Neural progenitor cell (in vitro differentiated cells): ENCODE measurements at regions not wholly inside any gene's neighbourhood (a gene's known extent, or its start where the extent isn't known, plus 50 kb on each side); places are given as distances from the start of the nearest gene placed in this dataset.
A peak's percentile ranks its signal among the peaks of the same experiment; 100 is the strongest.

Source experiments
- DNase-seq: peaks from one replicate; pipeline ENCODE4 v3.0.0-alpha.2; 2016; ENCODE audit warnings: low spot score
- H2AFZ ChIP-seq: fragments of 200-600 bp; sonication (generic); replicated peaks from 2 replicates; pipeline ENCODE4 v1.6.1; 2016; ENCODE audit warnings: antibody characterized with exemption
- H3F3A ChIP-seq: fragments of 200-600 bp; sonication (generic); 2 replicates; pipeline ENCODE4 v1.6.1; 2016; ENCODE audit warnings: antibody characterized with exemption, low read depth
- H3K27ac ChIP-seq: fragments of 200-600 bp; sonication (generic); 2 replicates; pipeline ENCODE4 v1.5.1; 2016; ENCODE audit warnings: mild to moderate bottlenecking
- H3K27me3 ChIP-seq: fragments of 200-600 bp; sonication (generic); 2 replicates; pipeline ENCODE4 v1.6.1; 2016; ENCODE audit warnings: mild to moderate bottlenecking, moderate library complexity
- H3K36me3 ChIP-seq: fragments of 200-600 bp; sonication (generic); 2 replicates; pipeline ENCODE4 v1.5.1; 2016
- H3K4me1 ChIP-seq: fragments of 200-600 bp; sonication (generic); 2 replicates; pipeline ENCODE4 v1.6.1; 2016; ENCODE audit warnings: mixed run types
- H3K4me2 ChIP-seq: fragments of 200-600 bp; sonication (generic); 2 replicates; pipeline ENCODE4 v1.6.1; 2016
- H3K4me3 ChIP-seq: fragments of 200-600 bp; sonication (generic); 2 replicates; pipeline ENCODE4 v1.5.1; 2016
- H3K79me2 ChIP-seq: fragments of 200-600 bp; sonication (generic); 2 replicates; pipeline ENCODE4 v1.6.1; 2016; ENCODE audit warnings: low read depth
- H3K9ac ChIP-seq: fragments of 200-600 bp; sonication (generic); 2 replicates; pipeline ENCODE4 v1.6.1; 2016
- H3K9me3 ChIP-seq: fragments of 200-600 bp; sonication (generic); 2 replicates; pipeline ENCODE4 v1.5.1; 2016; ENCODE audit warnings: low read depth
- H4K20me1 ChIP-seq: fragments of 200-600 bp; sonication (generic); 2 replicates; pipeline ENCODE4 v1.6.1; 2016; ENCODE audit warnings: low read depth
- H3K27ac Mint-ChIP-seq: 3 replicates; pipeline ENCODE4 v1.8.0; 2021; ENCODE audit warnings: mixed read lengths
- H3K27me3 Mint-ChIP-seq: 2 replicates; pipeline ENCODE4 v1.8.0; 2022; ENCODE audit warnings: low read depth, mild to moderate bottlenecking, inconsistent platforms, moderate library complexity, mixed read lengths; ENCODE audit not compliant: insufficient read depth
- H3K36me3 Mint-ChIP-seq: 3 replicates; pipeline ENCODE4 v1.8.0; 2021; ENCODE audit warnings: mixed read lengths
- H3K4me1 Mint-ChIP-seq: 3 replicates; pipeline ENCODE4 v1.8.0; 2021; ENCODE audit warnings: mixed read lengths
- H3K4me3 Mint-ChIP-seq: 3 replicates; pipeline ENCODE4 v1.8.0; 2021; ENCODE audit warnings: mild to moderate bottlenecking, moderate library complexity, mixed read lengths
- H3K9me3 Mint-ChIP-seq: 3 replicates; pipeline ENCODE4 v1.8.0; 2020; ENCODE audit warnings: mixed read lengths
- EZH2 ChIP-seq: fragments of 200-600 bp; sonication (generic); IDR thresholded peaks from 2 replicates; pipeline ENCODE4 v1.6.1; 2017; ENCODE audit warnings: antibody characterized with exemption, mild to moderate bottlenecking, moderate library complexity
- EZH2phosphoT487 ChIP-seq: fragments of 200-600 bp; sonication (generic); IDR thresholded peaks from 2 replicates; pipeline ENCODE4 v1.6.1; 2017; ENCODE audit warnings: antibody characterized with exemption
- TF ChIP-seq, protein P1 (sequence below): fragments of 200-600 bp; sonication (generic); IDR thresholded peaks from 2 replicates; pipeline ENCODE4 v1.5.1; 2017; ENCODE audit warnings: antibody characterized with exemption, mild to moderate bottlenecking

DNA sequence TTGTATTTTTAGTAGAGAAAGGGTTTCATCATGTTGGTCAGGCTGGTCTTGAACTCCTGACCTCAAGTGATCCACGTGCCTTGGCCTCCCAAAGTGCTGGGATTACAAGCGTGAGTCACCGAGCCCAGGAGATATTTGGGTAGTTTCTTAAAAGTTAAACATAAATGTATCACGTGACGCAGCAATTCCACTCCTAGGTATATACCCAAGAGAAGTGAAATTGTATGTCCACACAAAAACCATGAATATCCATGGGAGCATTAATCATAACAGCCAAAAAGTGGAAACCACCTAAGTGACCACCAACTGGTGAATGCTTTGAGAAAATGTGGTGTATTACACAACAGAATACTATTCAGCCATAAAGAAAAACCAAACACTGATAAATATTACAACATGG is 164.8 kb downstream of the MRPL14 start:
- no peak overlapping the region for H3K27ac Mint-ChIP-seq
- H3K79me2 ChIP-seq = no peaks in the 10 kb centered on the region
- H3K4me1 Mint-ChIP-seq = peaks cover 25% of the 10 kb centered on the region
- H2AFZ ChIP-seq = no peak overlapping the region
- peaks cover 12% of the 10 kb centered on the region for H3K9me3 Mint-ChIP-seq
- no peak overlapping the region for H3K4me3 Mint-ChIP-seq
- TF ChIP-seq EZH2phosphoT487 (no peak), EZH2 (no peak)
- TF ChIP-seq, protein P1, sequence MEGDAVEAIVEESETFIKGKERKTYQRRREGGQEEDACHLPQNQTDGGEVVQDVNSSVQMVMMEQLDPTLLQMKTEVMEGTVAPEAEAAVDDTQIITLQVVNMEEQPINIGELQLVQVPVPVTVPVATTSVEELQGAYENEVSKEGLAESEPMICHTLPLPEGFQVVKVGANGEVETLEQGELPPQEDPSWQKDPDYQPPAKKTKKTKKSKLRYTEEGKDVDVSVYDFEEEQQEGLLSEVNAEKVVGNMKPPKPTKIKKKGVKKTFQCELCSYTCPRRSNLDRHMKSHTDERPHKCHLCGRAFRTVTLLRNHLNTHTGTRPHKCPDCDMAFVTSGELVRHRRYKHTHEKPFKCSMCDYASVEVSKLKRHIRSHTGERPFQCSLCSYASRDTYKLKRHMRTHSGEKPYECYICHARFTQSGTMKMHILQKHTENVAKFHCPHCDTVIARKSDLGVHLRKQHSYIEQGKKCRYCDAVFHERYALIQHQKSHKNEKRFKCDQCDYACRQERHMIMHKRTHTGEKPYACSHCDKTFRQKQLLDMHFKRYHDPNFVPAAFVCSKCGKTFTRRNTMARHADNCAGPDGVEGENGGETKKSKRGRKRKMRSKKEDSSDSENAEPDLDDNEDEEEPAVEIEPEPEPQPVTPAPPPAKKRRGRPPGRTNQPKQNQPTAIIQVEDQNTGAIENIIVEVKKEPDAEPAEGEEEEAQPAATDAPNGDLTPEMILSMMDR = no peak
- peaks cover 2% of the 10 kb centered on the region for H3K36me3 Mint-ChIP-seq
- no peaks in the 10 kb centered on the region for H3K4me1 ChIP-seq
- H3K27me3 Mint-ChIP-seq = peaks cover 12% of the 10 kb centered on the region
- peaks cover 17% of the 10 kb centered on the region for H3F3A ChIP-seq
- no peaks in the 10 kb centered on the region for H3K27me3 ChIP-seq
- H3K9ac ChIP-seq = no peak overlapping the region
- H3K4me2 ChIP-seq = no peak overlapping the region
- no peak for DNase-seq
- no peaks in the 10 kb centered on the region for H4K20me1 ChIP-seq
- no peaks in the 10 kb centered on the region for H3K9me3 ChIP-seq
- no peak overlapping the region for H3K27ac ChIP-seq
- H3K4me3 ChIP-seq = no peak overlapping the region
- H3K36me3 ChIP-seq = no peaks in the 10 kb centered on the region

DNA sequence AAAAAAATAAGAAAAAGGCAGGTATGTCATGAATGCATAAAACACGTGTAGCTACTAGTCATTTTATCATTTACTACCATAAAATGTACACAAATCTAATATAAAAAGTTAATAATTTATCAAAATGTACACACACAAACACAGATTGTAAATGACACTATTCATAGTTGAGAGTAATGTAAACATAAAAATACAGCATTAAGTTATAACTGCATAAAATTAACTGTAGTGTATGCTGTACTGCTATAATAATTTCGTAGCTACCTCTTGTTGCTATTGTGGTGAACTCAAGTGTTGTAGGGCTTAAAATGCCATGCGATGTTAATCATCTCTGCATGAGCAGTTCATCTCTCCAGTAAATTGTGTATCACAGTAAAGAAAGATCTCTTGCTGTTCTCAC is 170.0 kb downstream of the MRPL14 start:
- no peaks in the 10 kb centered on the region for H3K36me3 ChIP-seq
- H3K4me1 ChIP-seq = no peaks in the 10 kb centered on the region
- H3K27me3 Mint-ChIP-seq = peaks cover 2% of the 10 kb centered on the region
- peaks cover 7% of the 10 kb centered on the region for H3K4me1 Mint-ChIP-seq
- H3K27ac Mint-ChIP-seq = no peak overlapping the region
- no peak overlapping the region for H3K4me3 Mint-ChIP-seq
- H3K9ac ChIP-seq = no peak overlapping the region
- peaks cover 18% of the 10 kb centered on the region for H3K9me3 Mint-ChIP-seq
- H2AFZ ChIP-seq = no peak overlapping the region
- no peaks in the 10 kb centered on the region for H3F3A ChIP-seq
- H3K36me3 Mint-ChIP-seq = peaks cover 5% of the 10 kb centered on the region
- H3K9me3 ChIP-seq = no peaks in the 10 kb centered on the region
- H3K4me3 ChIP-seq = no peak overlapping the region
- H4K20me1 ChIP-seq = no peaks in the 10 kb centered on the region
- no peaks in the 10 kb centered on the region for H3K79me2 ChIP-seq
- H3K27ac ChIP-seq = no peak overlapping the region
- no peak for DNase-seq
- TF ChIP-seq EZH2 = no peak
- no peak overlapping the region for H3K4me2 ChIP-seq
- H3K27me3 ChIP-seq = no peaks in the 10 kb centered on the region

DNA sequence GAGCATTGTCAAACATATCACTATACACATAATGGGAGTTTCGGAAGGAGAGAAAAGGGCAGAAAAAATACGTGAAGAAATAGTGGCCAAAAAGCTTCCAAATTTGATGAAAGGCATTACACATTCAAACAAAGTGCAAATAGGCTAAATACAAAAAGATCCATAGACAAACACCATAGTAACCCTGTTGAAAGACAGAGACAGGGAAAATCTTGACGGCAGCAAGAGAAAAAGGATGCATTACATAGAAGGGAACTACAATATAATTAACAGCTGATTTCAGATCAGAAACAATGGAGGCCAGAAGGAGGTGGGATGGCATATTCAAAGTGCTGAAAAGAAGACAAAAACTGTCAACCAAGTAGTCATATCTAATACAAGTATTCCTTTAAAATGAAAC is 170.8 kb downstream of the MRPL14 start:
- no peaks in the 10 kb centered on the region for H3K79me2 ChIP-seq
- no peaks in the 10 kb centered on the region for H3K36me3 ChIP-seq
- no peak overlapping the region for H3K4me3 ChIP-seq
- Mint-ChIP-seq H3K27me3 (peaks cover 2% of the 10 kb centered on the region), H3K27ac (no peak overlapping the region), H3K36me3 (peaks cover 5% of the 10 kb centered on the region), H3K4me3 (peak overlapping the region; percentile 3), H3K4me1 (peaks cover 11% of the 10 kb centered on the region), H3K9me3 (peaks cover 18% of the 10 kb centered on the region)
- no peaks in the 10 kb centered on the region for H4K20me1 ChIP-seq
- H3K9me3 ChIP-seq = no peaks in the 10 kb centered on the region
- no peak overlapping the region for H3K9ac ChIP-seq
- no peaks in the 10 kb centered on the region for H3K4me1 ChIP-seq
- no peaks in the 10 kb centered on the region for H3K27me3 ChIP-seq
- H3F3A ChIP-seq = no peaks in the 10 kb centered on the region
- DNase-seq = no peak
- TF ChIP-seq EZH2phosphoT487 (no peak), EZH2 (no peak)
- TF ChIP-seq, protein P1 = no peak
- H2AFZ ChIP-seq = no peak overlapping the region
- H3K27ac ChIP-seq = no peak overlapping the region
- H3K4me2 ChIP-seq = no peak overlapping the region

DNA sequence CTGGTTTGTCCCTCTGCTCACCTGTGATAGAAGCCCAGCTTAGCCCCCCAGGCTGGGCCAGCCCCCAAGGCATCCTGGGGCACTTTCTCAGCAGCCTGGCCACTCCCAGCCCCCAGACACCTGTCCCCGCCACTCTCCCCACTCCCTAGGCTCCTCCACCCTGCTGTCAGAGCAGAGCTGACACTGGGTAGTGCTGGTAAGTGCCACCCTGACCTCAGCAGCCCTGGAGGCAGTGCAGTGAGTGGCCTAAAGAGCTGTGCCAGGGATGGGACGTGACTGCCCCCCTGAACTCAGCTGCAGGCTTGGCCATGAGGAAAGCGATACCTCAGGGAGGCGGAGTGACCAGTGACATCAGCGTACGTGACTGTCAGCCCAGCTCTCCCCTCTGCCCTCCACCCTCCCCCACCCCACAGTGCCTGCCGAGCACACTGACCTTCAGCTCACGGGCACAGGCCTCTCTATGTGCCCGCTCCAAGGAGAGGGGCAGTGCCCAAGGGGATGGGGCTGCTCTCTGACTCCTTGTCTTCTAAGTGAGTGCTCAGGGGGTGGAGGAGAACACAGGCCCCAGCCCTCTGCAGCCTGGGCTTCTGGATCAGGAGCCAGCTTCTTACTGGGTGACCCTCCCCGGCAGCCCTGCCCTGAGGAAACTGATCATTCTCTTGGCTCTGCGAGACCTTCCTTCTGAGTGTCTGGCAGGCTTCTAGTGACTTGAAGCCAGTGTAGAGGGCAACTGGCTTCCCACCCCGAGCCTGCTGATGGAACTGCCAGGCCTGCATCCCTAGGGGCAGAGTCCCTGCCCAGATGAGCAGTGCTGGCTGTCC is 172.7 kb downstream of the MRPL14 start:
- H3K36me3 ChIP-seq = no peaks in the 10 kb centered on the region
- H3F3A ChIP-seq = no peaks in the 10 kb centered on the region
- H4K20me1 ChIP-seq = no peaks in the 10 kb centered on the region
- H3K9me3 Mint-ChIP-seq = peaks cover 18% of the 10 kb centered on the region
- H3K4me1 Mint-ChIP-seq = peaks cover 11% of the 10 kb centered on the region
- no peaks in the 10 kb centered on the region for H3K79me2 ChIP-seq
- H3K9me3 ChIP-seq = no peaks in the 10 kb centered on the region
- H3K4me3 ChIP-seq = no peak overlapping the region
- peaks cover 5% of the 10 kb centered on the region for H3K36me3 Mint-ChIP-seq
- no peak overlapping the region for H2AFZ ChIP-seq
- no peak overlapping the region for H3K27ac Mint-ChIP-seq
- H3K4me1 ChIP-seq = no peaks in the 10 kb centered on the region
- no peak overlapping the region for H3K4me3 Mint-ChIP-seq
- no peak for DNase-seq
- H3K27me3 ChIP-seq = no peaks in the 10 kb centered on the region
- no peak overlapping the region for H3K4me2 ChIP-seq
- no peak overlapping the region for H3K9ac ChIP-seq
- H3K27me3 Mint-ChIP-seq = peaks cover 2% of the 10 kb centered on the region
- no peak overlapping the region for H3K27ac ChIP-seq
- no peak for TF ChIP-seq EZH2
- TF ChIP-seq, protein P1 = no peak
- TF ChIP-seq EZH2phosphoT487 = no peak
